GM21526 (cell line): ENCODE measurements at regions not wholly inside any gene's neighbourhood (a gene's known extent, or its start where the extent isn't known, plus 50 kb on each side); places are given as distances from the start of the nearest gene placed in this dataset.

Source experiments
- ATAC-seq: cut with Tn5 transposase; IDR thresholded peaks from one replicate; pipeline ENCODE4 v1.9.1; 2021; ENCODE audit warnings: moderate library complexity; ENCODE audit not compliant: unreplicated experiment, low FRiP score

DNA sequence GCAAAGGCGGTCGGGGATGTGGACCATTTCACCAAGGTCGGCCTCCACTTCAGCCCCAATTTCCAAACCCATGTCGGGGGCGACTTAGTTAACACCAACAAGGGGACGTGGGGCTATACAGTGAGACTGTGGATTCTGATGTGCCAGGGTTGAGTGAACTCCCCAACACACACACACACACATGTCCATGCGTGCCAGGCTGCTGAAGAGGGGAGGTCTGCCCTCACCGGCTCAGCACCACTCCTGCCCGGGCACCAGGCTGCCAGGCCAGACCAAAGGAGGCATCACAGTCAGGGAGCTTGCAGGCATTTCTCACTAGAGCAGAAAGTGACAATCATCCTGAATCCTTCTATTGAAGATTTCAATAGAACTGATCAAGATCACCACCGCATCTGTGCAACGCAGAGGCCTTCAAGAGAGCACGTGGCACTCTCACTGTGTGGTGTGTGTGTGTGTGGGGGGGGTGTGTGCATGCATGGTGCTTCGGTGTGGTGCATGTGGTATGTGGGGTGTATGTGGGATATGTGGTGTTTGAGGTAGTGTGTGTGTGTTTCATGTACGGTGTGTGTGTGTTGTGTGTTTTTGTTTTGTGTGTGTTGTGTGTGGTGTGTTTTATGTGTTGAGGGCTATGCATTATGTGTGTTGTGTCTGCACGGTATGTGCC, 403.5 kb upstream of the RNF32 start:
- no peak for ATAC-seq

DNA sequence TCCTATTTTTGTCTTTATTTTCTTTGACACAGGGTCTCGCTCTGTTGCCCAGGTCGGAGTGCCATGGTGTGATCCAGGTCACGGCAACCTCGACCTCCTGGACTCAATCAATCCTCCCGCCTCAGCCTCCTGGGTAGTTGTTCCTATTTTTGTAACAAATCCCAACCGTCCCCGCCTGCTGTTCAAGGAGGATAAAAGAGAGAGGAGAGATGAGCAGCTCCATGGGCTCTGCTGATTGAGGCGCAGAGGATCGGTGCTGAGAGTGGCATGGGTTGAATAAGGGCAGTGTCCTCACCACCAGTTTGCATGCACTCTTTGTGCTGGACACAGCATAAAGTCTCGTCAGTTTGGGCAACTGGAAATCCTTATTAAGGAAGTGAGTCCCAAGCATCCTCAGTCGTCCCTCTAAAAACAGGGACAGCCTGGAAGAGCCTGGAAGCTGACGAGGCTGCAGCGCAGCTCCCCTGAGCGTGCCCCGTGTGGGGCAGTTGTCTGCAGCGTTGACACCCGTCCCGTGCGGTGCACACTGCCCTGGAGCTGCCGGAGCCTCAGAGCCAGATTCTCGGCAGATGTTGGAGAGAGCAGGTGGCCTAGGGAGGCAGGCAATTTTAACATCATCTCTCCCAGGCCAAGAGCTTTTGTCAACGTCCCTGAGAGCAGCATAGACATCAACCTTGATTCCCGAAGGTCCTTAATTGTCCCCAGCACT, 404.2 kb upstream of the RNF32 start:
- ATAC-seq = no peak

DNA sequence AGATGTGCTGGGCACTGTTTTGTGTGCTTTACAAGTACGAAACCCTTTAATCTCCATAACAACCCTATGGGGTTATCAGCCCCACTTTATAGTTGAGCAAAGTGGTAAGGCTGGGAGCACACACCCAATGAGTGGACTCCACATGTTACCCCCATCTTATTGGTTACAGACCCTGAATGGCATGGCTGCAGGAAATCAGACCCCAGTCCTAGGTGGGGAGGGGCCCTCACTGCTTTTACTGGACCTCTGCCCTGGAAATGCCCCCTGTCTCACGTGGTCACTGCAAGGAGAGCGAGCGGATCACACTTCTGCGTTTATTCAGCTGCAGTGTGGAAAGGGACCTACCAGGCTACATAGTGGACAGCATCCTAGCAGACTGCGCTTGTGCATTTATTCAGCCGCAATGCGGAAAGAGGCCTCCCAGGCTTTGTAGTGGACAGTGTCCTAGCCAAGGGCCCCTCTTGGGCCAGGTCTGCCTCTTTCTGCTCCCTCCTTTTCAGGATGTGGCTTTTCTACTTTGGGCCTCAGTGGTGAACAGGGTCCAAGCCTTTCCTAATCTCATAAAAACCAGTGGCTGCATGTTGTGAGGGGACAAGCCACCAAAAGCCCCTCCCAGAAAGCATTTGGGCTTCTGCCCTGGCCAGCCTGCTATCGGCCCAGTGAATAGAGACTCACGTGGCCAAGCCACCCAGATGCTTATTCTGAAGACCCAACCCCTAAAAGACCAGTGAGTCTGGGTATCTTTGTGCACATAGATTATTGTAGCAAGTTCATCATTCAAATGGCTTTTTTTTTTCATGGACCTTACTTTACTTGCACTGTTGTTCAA, 405.7 kb upstream of the RNF32 start:
- no peak for ATAC-seq

DNA sequence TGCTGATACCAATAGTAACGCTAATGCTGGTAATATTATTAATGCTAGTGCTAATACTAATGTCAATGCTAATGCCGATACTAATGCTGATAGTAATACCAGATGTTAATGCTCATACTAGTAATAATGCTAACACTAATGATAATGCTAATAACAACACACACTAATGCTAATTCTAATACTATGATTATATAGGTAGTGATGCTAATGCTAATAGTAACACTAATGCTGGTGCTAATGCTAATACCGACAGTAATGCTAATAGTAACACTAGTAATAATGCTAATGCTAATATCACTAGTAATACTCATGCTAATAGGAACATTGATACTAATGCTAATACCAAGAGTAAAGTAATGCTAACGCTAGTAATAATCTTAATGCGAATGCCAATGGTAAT, 406.4 kb upstream of the RNF32 start:
- ATAC-seq = no peak

DNA sequence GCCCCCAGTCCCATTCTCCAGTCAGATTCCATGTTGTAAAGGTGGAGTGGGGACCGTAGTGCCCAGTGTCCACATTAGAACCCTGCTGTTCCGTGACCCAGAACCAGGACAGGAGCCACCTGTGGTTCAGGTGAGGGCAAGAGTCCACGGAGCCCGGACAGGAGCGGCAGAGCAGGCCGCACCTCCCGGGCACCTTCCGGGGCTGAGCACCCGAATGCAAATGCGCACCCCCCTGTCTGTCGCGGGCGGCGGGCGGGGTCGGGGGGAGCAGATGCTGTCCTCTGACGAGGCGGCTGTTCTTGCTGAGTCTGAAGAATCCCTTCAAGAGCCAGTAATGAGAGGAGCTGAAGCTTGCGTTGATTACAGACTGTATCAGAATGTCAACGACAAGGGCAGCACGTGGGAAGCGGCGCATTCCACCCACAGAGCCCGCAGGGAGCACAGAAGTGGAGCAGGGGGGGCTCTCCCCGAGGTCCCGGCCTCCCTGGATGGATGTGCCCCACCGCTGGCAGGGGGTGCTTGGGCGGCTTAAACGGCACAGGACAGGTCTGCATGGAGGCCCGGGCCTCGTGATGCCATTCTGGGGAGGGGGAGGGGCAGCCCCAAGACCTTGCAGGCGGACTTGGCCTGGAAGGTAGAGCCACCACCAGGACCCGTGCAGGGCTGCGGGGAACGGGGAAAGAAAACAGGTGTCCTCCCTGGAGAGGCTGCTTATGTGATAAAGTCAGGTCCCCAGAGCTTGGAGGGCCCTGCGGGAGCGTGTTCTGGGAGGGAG, 407.5 kb upstream of the RNF32 start:
- no peak for ATAC-seq

DNA sequence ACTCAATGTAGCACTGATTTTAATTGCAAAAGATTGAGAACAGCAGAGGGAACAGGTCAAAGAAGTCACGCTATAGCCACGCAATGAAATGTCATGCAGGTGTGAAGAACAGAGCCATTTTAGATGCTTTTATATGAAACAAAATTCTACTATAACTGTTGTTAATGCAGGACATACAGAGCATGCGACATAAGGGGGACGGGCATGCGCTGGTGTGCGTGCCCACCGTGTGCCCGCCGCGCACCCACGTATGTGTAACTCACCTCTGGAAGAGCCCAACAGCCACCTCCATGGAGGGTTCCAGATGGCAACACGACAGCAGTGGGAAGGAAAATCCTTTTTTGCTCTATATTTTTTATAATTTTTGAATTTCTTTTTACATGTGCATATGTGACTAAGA, 410.0 kb upstream of the RNF32 start:
- ATAC-seq = no peak

DNA sequence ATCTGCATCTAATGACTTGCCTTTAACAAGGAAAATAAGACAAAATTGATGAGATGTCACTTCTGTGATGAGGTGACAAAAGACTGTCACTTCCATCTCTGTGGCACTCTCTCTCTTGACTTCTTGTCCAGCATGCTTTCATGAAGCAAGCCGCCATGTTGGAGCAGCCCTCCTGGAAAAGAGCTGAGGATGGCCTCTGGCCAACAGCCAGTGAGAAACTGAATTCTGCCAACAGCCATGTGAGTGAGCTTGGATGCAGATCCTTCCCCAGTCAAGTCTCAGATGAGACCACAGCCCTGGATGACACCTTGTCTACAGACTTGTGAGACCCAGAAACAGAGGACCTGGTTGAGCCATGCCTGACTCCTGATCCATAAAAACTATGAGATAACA, 412.6 kb upstream of the SHH start:
- ATAC-seq = no peak

DNA sequence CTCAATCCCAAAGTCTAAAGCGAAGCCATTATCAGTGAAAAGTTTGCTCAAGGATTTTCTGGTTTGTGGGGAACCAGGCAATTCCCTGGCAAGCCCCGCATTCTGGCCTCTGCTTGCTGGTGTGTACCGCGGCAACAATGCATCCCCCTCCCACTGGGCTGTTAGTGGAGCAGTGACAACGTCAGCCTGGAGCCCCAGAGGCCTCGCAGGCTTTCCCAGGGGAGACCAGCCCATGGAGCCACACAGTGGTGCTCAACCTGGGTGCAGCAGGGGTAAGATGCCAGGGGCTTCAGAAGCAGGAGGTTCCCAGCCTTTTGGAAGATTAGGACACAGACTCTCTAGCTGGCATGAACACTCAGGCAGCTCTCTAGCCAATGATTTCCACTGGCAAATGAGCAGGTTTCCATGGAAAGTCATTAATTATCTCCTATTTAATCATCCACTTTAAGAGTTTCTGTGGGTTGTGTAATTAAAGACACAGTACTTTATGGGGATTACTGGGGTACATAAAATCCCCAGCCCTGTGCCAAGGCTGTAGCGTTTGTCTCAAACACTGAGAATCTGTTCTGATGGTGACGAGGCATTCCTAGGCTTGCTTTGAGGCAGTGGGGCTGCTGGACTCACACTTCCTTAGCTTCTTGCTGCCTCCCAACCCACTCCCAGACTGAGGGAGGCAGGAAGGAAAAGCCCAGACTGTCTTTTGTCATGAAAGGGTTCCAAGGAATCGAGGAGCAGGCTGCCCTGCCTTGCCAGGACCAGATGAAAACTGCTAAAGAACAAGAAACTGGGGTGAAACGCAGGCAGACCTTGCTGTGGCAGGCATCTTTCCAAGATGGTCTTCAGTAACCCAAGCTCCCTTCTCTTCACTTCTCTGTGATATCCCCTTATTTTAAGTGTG, 411.9 kb upstream of the SHH start:
- no peak for ATAC-seq

DNA sequence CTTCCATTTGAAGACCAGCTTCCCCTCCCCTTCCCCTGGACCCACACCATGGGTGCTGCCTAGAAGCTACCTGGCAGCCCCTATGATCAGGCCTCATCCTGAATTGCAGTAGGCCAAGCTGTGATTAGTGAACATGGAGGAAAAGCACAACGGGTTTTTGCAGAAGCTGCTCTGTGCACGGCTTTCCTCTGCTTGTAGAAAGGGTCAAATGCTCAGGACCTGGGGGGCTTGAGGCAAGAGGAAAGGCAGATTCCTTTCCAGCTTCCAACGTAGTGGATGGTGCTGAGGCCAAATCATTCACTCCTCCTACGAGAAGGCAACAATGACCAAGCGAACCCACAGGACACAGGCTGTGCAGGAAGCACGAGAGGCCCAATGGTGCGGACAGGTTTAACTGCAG, 410.3 kb upstream of the SHH start:
- no peak for ATAC-seq

DNA sequence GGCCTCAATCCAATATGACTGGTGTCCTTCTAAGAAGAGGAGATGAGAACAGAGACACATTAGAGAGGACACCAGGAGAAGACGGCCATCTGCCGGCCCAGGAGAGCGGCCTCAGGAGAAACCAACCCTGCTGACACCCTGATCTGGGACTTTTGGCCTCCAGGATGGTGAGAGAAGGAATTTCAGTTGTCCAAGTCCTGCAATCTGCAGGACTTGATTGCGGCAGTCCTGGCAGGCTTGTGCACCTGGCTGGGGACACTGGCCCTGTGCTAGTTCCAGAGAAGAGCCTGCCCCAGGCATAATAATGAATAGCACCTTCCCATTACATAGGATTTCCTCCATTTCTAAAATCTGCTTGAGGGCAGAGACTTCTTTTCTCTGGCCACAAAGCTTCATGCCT, 409.9 kb upstream of the SHH start:
- ATAC-seq = no peak

DNA sequence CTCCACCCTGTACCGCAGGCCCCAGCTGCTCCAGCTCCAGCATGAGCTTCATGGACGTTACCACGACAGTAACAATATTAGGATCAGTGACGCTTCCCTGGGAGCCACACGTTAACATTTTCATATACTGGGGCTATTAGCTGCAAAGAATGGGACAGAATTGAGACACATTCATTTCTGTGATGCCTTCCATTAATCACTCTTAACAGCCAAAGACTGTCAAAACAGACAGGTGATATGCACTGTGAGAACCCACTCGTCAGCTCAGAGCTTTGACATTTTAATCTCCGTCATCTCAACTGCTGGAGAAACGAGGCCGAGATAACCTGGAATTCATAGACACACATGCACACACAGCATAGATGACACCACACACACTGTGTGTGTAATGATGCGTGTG, 408.4 kb upstream of the SHH start:
- no peak for ATAC-seq

DNA sequence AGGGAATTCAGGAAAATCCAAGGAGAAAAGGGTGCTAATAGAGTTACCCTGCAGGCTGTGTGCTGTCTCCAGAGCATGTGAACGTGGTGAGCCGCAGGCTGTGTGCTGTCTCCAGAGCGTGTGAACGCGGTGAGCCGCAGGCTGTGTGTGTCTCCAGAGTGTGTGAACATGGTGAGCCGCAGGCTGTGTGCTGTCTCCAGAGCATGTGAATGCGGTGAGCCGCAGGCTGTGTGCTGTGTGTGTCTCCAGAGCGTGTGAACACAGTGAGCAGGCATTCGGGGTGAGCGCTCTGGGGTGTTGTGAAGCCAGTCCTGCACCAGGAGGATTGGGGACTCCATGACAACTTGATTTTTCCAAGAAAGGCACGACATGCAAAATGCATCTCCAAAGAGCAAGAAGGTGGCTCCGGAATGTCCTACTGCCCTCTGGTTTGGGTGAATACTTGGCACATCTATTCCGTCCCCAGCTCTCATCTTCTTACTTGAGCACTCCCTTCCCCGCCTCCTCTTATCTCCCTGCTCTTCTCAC, 407.9 kb upstream of the SHH start:
- no peak for ATAC-seq

DNA sequence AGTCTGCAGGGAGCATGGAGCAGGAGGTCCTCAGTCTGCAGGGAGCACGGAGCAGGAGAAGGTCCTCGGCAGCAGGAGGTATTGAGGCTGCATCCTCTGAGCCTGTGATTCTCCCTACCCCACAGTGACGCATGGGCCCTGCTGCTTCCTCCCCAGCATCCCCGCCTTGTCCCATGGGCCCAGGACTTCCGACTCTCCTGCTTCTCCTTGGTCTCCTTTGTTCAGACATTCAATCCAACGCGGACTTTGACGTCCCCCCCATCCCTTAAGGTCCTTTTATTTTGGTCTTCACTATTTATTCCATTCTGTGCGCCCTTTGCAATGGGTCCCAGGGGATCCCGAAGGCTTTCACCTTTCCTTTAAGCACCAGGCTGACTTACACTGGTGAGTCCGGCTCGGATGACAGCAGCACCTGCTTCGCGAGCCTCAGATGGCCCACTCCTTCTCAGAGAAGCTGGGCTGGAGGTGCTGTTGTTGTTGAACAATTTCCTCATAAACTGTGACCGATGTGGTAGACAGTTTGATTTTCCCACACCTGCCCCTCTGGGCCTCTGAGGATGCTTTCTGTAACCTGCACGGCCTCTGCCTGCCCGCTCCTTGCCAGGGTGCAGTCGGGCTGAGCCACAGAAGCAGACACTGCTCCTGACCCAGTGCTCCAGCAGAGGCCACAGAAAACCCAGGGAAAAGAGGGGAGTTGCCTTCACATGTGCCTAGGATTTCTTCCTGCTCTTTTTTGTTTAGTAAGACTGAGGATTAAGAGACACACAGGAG, 407.2 kb upstream of the SHH start:
- ATAC-seq = no peak

DNA sequence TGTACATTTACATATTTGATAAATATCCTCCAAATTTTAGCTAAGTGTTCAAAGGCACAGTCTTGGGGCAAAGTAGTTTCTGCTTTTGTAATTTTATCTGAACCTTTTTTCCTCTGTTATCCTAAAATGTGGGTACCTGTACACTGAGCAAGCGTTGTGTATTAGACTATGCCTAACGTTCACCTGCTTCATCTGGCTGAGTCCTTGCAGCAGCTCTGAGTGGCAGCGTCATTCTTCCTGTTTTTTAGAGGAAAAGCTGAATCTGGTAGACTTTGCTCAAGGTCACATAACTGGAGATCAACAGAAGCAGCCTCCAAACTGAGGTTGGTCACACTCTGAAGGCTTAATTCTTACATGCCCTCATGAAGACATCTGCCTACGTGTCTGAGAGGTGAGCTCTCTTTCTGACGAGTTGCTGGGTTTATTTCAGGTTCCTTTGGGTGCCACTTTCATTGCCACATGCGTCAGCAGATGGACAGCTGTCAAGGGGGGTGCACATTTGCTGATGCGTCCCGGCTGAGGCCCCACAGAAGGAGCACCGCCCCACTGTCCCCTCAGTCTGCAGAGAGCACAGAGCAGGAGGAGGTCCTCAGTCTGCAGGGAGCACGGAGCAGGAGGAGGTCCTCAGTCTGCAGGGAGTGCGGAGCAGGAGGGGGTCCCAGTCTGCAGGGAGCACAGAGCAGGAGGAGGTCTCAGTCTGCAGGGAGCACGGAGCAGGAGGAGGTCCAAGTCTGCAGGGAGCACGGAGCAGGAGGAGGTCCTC, 406.5 kb upstream of the SHH start:
- ATAC-seq = no peak

DNA sequence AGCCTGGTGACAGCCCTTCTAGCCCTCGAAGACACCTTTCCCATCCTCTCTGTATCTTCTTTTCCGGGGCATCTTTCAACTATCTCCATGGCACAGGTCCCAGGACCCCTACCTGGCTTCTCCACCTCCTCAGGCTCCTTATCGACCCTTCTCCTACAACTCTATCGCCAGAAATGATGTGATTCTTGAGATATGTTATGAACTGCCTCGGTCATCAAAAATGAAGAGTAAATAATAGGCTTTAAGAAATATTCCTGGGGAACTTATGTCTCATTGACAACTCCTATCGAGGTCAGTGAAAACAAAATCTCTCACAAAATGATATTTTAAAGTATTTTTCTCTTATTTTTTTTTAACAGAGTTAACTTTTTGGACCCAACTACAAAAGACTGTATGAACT, 405.5 kb upstream of the SHH start:
- no peak for ATAC-seq

DNA sequence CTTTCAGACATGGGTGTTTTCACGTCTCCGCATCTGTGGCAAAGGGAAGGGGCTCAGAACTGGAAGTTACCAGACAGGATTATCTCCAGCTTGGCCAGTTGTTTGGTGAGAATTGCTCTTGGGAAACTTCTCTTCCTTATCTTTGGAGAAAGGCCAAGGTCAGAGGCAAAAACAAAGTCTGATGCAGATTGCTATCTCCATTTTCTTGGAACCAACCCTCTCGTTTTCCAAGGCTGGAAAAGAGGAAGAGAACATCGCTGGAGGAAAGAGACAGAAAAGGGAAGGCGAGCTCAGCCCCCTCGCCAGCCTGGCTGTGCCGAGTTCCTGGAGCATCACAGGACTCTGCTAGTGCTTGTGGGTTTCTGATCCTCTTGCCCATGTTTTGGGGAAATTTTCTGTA, 396.8 kb upstream of the SHH start:
- no peak for ATAC-seq

DNA sequence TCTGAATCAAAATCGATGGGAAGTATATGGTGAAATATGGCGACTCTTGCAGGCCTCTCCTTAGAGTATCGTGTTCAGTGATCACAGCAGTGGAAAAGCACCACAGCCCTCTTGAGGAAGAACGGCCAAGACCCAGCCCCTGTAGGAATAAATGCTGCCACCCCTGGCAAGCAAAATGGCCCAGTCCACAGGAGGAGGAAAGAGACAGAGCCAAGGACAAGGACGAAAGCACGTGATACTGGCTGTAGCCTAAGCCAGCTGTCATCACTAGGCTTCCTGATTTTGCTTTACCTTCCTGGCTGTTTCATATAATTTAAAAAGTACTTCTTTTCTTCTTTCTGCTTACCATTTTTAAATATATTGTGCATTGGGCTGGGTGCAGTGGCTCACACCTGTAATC, 395.0 kb upstream of the SHH start:
- no peak for ATAC-seq

DNA sequence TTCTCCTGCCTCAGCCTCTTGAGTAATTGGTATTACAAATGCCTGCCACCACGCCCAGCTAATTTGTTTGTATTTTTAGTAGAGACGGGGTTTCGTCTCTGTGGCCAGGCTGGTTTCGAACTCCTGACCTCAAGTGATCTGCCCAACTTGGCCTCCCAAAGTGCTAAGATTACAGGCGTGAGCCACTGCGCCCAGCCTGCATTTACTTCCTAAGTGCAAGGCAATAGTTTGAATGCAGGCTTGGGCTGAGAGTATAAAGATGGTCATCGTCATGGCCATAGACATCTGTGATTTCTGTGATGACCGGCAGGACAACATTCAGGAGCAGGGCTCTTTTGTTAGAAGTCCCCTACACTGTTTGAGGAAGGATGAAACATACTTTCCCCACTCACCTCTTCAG, 393.9 kb upstream of the SHH start:
- ATAC-seq = no peak
